Endodermal cell (in vitro differentiated cells): ENCODE measurements at regions not wholly inside any gene's neighbourhood (a gene's known extent, or its start where the extent isn't known, plus 50 kb on each side); places are given as distances from the start of the nearest gene placed in this dataset.

Source experiments
- DNase-seq: peaks from one replicate; pipeline ENCODE4 v3.0.0-alpha.2; 2017
- H3K27ac ChIP-seq: 2 replicates; pipeline ENCODE4 v1.5.1; 2013; ENCODE audit warnings: mild to moderate bottlenecking, low read depth, low read length, moderate library complexity
- H3K27me3 ChIP-seq: 2 replicates; pipeline ENCODE4 v1.6.1; 2013; ENCODE audit warnings: mild to moderate bottlenecking, low read length, moderate library complexity; ENCODE audit not compliant: insufficient read depth, control insufficient read depth, poor library complexity, severe bottlenecking
- H3K36me3 ChIP-seq: 2 replicates; pipeline ENCODE4 v1.7.0; 2013; ENCODE audit warnings: mild to moderate bottlenecking, low read length, moderate library complexity; ENCODE audit not compliant: control insufficient read depth, insufficient read depth
- H3K4me1 ChIP-seq: one replicate; pipeline ENCODE4 v1.7.0; 2013; ENCODE audit warnings: low read length; ENCODE audit not compliant: control insufficient read depth, insufficient read depth
- H3K4me3 ChIP-seq: 2 replicates; pipeline ENCODE4 v1.5.1; 2013; ENCODE audit warnings: mild to moderate bottlenecking, low read length, moderate library complexity
- H3K9ac ChIP-seq: 2 replicates; pipeline ENCODE4 v1.6.1; 2013; ENCODE audit warnings: mild to moderate bottlenecking, low read length, moderate library complexity; ENCODE audit not compliant: poor library complexity, severe bottlenecking; ENCODE audit errors: extremely low read depth
- H3K9me3 ChIP-seq: 2 replicates; pipeline ENCODE4 v1.6.1; 2013; ENCODE audit warnings: mild to moderate bottlenecking, low read length, moderate library complexity; ENCODE audit not compliant: control insufficient read depth
- H3K27ac Mint-ChIP-seq: 2 replicates; pipeline ENCODE4 v1.8.0; 2020; ENCODE audit warnings: mixed read lengths
- H3K27me3 Mint-ChIP-seq: 2 replicates; pipeline ENCODE4 v1.8.0; 2021; ENCODE audit warnings: mild to moderate bottlenecking, mixed read lengths; ENCODE audit not compliant: insufficient read depth
- H3K36me3 Mint-ChIP-seq: 2 replicates; pipeline ENCODE4 v1.8.0; 2020; ENCODE audit warnings: low read depth, mixed read lengths
- H3K4me1 Mint-ChIP-seq: 2 replicates; pipeline ENCODE4 v1.8.0; 2020; ENCODE audit warnings: mixed read lengths
- H3K4me3 Mint-ChIP-seq: 2 replicates; pipeline ENCODE4 v1.8.0; 2020; ENCODE audit warnings: mild to moderate bottlenecking, moderate library complexity, mixed read lengths
- H3K9me3 Mint-ChIP-seq: 2 replicates; pipeline ENCODE4 v1.8.0; 2020; ENCODE audit warnings: mild to moderate bottlenecking, mixed read lengths
- WGBS, 2 experiments: methylation state at CpG; one replicate each; pipeline versions ENCODE4 v1.1.5 to v1.1.7; 2013; ENCODE audit warnings: missing lambda C conversion rate in 2 of 2, mixed read lengths in 1 of 2; ENCODE audit not compliant: insufficient coverage in 1 of 2, insufficient read length in 1 of 2; 5-methylcytosine and 5-hydroxymethylcytosine counted together
- TF ChIP-seq, protein P1 (sequence below): fragments of 200-600 bp; sonication (generic); conservative IDR thresholded peaks from 2 replicates; pipeline ENCODE4 v1.5.0; 2021; ENCODE audit warnings: antibody characterized with exemption, mild to moderate bottlenecking

DNA sequence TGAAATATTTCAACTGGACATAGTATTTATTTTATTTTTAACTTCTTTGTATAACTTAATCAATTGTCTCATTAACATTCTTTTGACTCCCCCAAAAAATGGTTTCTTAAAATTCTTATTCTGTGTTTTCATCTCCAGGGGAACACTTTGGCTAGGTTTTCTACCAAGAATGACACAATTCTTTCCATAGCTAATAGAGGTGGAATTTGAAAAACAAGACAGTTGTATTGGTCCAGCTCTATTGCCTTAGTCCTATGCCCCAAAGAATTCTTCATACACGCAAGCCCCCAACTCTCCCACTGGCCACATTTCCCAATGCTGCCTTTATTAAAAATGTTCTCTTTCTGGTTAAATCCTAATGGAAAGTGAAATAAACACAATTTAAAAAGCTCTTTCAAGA lies 104.7 kb upstream of the PKDCC start:
- H3K27me3 Mint-ChIP-seq: peaks cover 31% of the 10 kb centered on the region
- WGBS, 2 experiments: 81% methylated on average over 1 of the region's 1 CpG; no CpG with 5 or more reads in 1 of the 2 experiments
- H3K4me3 Mint-ChIP-seq: no peak overlapping the region
- no peaks in the 10 kb centered on the region for H3K36me3 Mint-ChIP-seq
- no peak overlapping the region for H3K4me3 ChIP-seq
- peaks cover 12% of the 10 kb centered on the region for H3K4me1 ChIP-seq
- peaks cover 58% of the 10 kb centered on the region for H3K4me1 Mint-ChIP-seq
- H3K9me3 ChIP-seq: no peaks in the 10 kb centered on the region
- TF ChIP-seq, protein P1, sequence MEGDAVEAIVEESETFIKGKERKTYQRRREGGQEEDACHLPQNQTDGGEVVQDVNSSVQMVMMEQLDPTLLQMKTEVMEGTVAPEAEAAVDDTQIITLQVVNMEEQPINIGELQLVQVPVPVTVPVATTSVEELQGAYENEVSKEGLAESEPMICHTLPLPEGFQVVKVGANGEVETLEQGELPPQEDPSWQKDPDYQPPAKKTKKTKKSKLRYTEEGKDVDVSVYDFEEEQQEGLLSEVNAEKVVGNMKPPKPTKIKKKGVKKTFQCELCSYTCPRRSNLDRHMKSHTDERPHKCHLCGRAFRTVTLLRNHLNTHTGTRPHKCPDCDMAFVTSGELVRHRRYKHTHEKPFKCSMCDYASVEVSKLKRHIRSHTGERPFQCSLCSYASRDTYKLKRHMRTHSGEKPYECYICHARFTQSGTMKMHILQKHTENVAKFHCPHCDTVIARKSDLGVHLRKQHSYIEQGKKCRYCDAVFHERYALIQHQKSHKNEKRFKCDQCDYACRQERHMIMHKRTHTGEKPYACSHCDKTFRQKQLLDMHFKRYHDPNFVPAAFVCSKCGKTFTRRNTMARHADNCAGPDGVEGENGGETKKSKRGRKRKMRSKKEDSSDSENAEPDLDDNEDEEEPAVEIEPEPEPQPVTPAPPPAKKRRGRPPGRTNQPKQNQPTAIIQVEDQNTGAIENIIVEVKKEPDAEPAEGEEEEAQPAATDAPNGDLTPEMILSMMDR: no peak
- H3K27me3 ChIP-seq: peaks cover 6% of the 10 kb centered on the region
- DNase-seq: no peak
- peaks cover 2% of the 10 kb centered on the region for H3K9me3 Mint-ChIP-seq
- H3K27ac Mint-ChIP-seq: no peak overlapping the region
- no peak overlapping the region for H3K27ac ChIP-seq
- no peak overlapping the region for H3K9ac ChIP-seq
- H3K36me3 ChIP-seq: no peaks in the 10 kb centered on the region

DNA sequence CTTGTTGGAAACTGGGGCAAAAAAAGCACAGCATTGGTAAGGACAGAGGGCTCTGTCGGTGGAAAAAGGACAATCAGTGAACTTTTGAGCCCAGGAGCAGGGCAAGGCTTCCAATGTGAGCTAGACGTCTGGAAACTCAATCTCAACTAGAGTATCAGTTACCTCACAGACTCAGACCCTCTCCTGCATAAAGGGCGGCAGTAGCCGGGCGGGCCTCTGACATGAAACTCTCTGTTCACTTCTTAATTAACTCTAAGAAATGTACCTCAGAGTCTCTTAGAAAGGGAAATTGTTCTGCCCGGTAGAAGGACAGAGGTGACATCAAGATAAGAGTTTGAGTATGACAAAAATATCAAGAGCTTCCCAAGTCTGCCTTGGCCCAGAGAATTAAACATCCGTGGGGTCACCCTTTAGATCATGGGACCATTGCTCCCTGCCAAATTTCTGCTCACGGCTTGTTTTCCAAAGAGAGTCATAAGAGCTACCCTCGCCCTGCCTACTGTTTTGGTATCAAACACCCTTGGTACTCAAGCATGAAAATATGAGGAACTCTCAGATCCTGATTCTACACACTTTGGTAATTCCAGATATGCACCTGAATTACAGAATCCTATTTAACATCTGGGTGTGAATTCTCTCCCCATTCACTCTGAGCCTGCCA lies 103.5 kb upstream of the PKDCC start:
- peaks cover 2% of the 10 kb centered on the region for H3K9me3 Mint-ChIP-seq
- H3K4me1 Mint-ChIP-seq: peaks cover 56% of the 10 kb centered on the region
- H3K9me3 ChIP-seq: no peaks in the 10 kb centered on the region
- no peak for DNase-seq
- H3K9ac ChIP-seq: no peak overlapping the region
- peaks cover 17% of the 10 kb centered on the region for H3K4me1 ChIP-seq
- no peaks in the 10 kb centered on the region for H3K36me3 Mint-ChIP-seq
- TF ChIP-seq, protein P1: no peak
- H3K27ac ChIP-seq: no peak overlapping the region
- H3K27ac Mint-ChIP-seq: no peak overlapping the region
- no peak overlapping the region for H3K4me3 ChIP-seq
- 87 to 91% methylated on average over 4 to 9 of the region's 9 CpGs for WGBS, 2 experiments
- no peak overlapping the region for H3K4me3 Mint-ChIP-seq
- H3K27me3 ChIP-seq: peaks cover 6% of the 10 kb centered on the region
- H3K27me3 Mint-ChIP-seq: peaks cover 31% of the 10 kb centered on the region
- no peaks in the 10 kb centered on the region for H3K36me3 ChIP-seq

DNA sequence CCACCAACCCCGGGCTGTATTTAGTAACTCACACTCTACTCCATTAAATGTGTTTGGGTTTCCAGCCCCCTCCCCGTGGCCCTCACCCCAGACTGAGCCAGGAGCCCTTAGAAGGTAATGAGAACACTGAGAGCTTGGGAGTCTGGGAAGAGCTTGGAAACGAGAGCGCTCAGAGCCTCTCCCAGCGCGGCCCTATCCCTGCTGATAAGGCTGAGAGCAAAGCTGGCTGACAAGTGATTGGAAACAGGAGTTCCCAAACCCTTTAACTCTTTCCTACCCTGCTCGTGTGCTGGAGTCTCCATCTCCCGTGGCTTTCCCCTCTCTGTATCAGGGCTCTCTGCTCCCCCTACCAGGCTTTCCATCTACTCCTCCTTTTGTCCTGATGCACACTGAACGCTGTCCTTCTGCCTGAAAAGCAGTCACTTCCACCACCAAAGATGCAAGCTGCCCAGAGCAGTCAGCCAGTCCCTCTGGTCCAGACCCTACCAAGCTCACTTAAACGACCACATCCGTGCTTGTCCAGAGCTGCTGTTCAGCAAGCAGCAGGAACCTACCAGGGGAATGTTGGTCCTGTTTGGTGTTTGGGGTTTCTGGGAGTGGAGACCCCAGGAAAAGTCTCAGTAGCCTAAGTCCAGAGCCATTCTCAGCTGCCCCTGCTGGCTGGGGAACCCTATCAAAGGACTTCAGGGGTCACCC lies 100.0 kb upstream of the PKDCC start:
- H3K4me3 Mint-ChIP-seq: peak overlapping the region; percentile 36
- no peaks in the 10 kb centered on the region for H3K9me3 ChIP-seq
- peaks cover 52% of the 10 kb centered on the region for H3K4me1 Mint-ChIP-seq
- H3K36me3 Mint-ChIP-seq: no peaks in the 10 kb centered on the region
- TF ChIP-seq, protein P1: no peak
- H3K4me1 ChIP-seq: peaks cover 27% of the 10 kb centered on the region
- no peaks in the 10 kb centered on the region for H3K9me3 Mint-ChIP-seq
- H3K27ac Mint-ChIP-seq: peak overlapping the region; percentile 86
- WGBS, 2 experiments: 1 to 5% methylated on average over 7 to 11 of the region's 11 CpGs
- DNase-seq: peak; percentile 87
- H3K27me3 Mint-ChIP-seq: peaks cover 49% of the 10 kb centered on the region
- H3K27ac ChIP-seq: no peak overlapping the region
- H3K36me3 ChIP-seq: no peaks in the 10 kb centered on the region
- H3K27me3 ChIP-seq: peaks cover 20% of the 10 kb centered on the region
- peak overlapping the region; percentile 31 for H3K9ac ChIP-seq
- peak overlapping the region; percentile 71 for H3K4me3 ChIP-seq
